Endothelial cell (in vitro differentiated cells): ENCODE measurements at regions not wholly inside any gene's neighbourhood (a gene's known extent, or its start where the extent isn't known, plus 50 kb on each side); places are given as distances from the start of the nearest gene placed in this dataset.

Experiments used
- DNase-seq: peaks from one replicate; pipeline ENCODE4 v3.0.0; 2021; ENCODE audit warnings: low spot score
- H3K27ac Mint-ChIP-seq: one replicate; pipeline ENCODE4 v1.8.0; 2021; ENCODE audit warnings: mixed read lengths, inconsistent platforms; ENCODE audit not compliant: unreplicated experiment
- H3K27me3 Mint-ChIP-seq: one replicate; pipeline ENCODE4 v1.8.0; 2021; ENCODE audit warnings: mild to moderate bottlenecking, moderate library complexity, mixed read lengths, inconsistent platforms; ENCODE audit not compliant: unreplicated experiment
- H3K36me3 Mint-ChIP-seq: one replicate; pipeline ENCODE4 v1.8.0; 2021; ENCODE audit warnings: mild to moderate bottlenecking, low read depth, mixed read lengths, inconsistent platforms; ENCODE audit not compliant: unreplicated experiment
- H3K4me1 Mint-ChIP-seq: one replicate; pipeline ENCODE4 v1.8.0; 2021; ENCODE audit warnings: mild to moderate bottlenecking, mixed read lengths, inconsistent platforms; ENCODE audit not compliant: unreplicated experiment
- H3K4me3 Mint-ChIP-seq: one replicate; pipeline ENCODE4 v1.8.0; 2021; ENCODE audit warnings: mild to moderate bottlenecking, mixed read lengths, inconsistent platforms; ENCODE audit not compliant: unreplicated experiment
- H3K9me3 Mint-ChIP-seq: one replicate; pipeline ENCODE4 v1.8.0; 2021; ENCODE audit warnings: mixed read lengths, inconsistent platforms; ENCODE audit not compliant: unreplicated experiment
- TF ChIP-seq, protein P1 (sequence below): fragments of 200-600 bp; sonication (generic); IDR thresholded peaks from one replicate; pipeline ENCODE4 v1.5.0; 2021; ENCODE audit warnings: antibody characterized with exemption; ENCODE audit not compliant: unreplicated experiment

DNA sequence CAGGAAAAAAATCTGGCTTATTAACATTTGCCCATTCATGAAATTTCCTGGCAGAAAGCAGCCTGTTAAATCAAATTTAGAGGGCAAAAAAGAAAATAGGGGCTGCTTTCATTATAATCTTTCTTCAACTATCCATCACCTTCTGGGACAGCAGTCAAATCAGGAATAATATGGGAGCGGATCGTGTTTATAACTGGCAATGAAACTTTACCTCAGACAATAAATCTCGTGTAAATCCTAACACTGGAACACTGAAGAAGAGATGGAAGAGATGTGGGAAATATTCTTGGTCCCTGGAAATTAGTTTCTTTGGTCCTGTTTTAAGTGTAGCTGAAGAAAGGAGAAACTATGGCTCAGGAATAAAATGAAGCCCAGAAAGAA, 77.5 kb upstream of the SERTAD2 start:
- Mint-ChIP-seq H3K27ac (no peak overlapping the region), H3K36me3 (no peaks in the 10 kb centered on the region), H3K4me1 (peaks cover 12% of the 10 kb centered on the region), H3K4me3 (no peak overlapping the region), H3K9me3 (no peaks in the 10 kb centered on the region), H3K27me3 (no peaks in the 10 kb centered on the region)
- TF ChIP-seq, protein P1, sequence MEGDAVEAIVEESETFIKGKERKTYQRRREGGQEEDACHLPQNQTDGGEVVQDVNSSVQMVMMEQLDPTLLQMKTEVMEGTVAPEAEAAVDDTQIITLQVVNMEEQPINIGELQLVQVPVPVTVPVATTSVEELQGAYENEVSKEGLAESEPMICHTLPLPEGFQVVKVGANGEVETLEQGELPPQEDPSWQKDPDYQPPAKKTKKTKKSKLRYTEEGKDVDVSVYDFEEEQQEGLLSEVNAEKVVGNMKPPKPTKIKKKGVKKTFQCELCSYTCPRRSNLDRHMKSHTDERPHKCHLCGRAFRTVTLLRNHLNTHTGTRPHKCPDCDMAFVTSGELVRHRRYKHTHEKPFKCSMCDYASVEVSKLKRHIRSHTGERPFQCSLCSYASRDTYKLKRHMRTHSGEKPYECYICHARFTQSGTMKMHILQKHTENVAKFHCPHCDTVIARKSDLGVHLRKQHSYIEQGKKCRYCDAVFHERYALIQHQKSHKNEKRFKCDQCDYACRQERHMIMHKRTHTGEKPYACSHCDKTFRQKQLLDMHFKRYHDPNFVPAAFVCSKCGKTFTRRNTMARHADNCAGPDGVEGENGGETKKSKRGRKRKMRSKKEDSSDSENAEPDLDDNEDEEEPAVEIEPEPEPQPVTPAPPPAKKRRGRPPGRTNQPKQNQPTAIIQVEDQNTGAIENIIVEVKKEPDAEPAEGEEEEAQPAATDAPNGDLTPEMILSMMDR: no peak
- DNase-seq: no peak

DNA sequence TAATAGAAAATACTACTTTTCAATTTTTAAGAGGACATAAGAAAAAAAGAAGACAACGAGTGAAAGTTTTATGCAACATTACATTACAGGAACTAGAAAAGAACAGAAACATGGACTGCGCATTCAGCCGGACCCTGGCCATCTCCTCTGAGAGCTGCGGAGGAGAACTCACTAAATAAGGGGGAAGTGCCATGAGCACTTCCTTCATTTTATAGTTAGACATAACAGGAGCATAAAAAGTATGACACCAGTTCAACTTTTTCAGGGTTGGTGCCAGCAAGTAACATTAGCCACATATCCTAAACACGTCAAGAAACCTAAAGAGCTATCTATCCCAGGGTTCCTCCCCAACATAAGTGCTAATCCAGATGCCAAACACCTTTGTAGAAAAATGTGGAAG, 78.0 kb upstream of the SERTAD2 start:
- H3K4me3 Mint-ChIP-seq: no peak overlapping the region
- no peaks in the 10 kb centered on the region for H3K36me3 Mint-ChIP-seq
- no peaks in the 10 kb centered on the region for H3K9me3 Mint-ChIP-seq
- H3K4me1 Mint-ChIP-seq: peaks cover 12% of the 10 kb centered on the region
- no peak for DNase-seq
- no peaks in the 10 kb centered on the region for H3K27me3 Mint-ChIP-seq
- TF ChIP-seq, protein P1: no peak
- no peak overlapping the region for H3K27ac Mint-ChIP-seq

DNA sequence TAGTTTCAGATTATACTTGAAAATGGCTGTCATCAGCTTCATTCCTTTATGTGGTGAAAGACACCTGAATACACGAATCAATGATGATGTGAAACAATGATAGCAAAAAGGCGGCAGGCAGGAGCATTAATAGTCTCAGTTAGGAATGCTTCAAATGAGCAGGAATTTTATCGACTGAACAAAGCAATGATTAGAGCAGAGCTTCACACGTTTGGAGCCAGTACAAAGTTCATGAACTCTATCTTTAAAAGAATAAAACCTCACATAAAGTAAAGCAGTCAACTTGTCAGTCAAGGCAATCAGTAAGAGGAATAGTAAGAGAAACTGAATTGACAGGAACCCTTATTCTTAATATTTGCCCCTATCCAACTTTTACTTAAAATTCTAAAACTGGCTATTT, 78.4 kb upstream of the SERTAD2 start:
- no peaks in the 10 kb centered on the region for H3K27me3 Mint-ChIP-seq
- H3K27ac Mint-ChIP-seq: no peak overlapping the region
- DNase-seq: no peak
- TF ChIP-seq, protein P1: no peak
- no peak overlapping the region for H3K4me3 Mint-ChIP-seq
- H3K9me3 Mint-ChIP-seq: no peaks in the 10 kb centered on the region
- peaks cover 11% of the 10 kb centered on the region for H3K4me1 Mint-ChIP-seq
- no peaks in the 10 kb centered on the region for H3K36me3 Mint-ChIP-seq

GRCh38 chr2:64735504-64735903, 81.8 kb upstream of the SERTAD2 start:
- Mint-ChIP-seq H3K27ac (no peak overlapping the region), H3K27me3 (no peaks in the 10 kb centered on the region), H3K4me3 (no peak overlapping the region), H3K4me1 (peaks cover 4% of the 10 kb centered on the region), H3K9me3 (no peaks in the 10 kb centered on the region), H3K36me3 (no peaks in the 10 kb centered on the region)
- TF ChIP-seq, protein P1: no peak
- DNase-seq: no peak

- Mint-ChIP-seq H3K9me3 (no peaks in the 10 kb centered on the region), H3K4me3 (no peak overlapping the region), H3K4me1 (no peaks in the 10 kb centered on the region), H3K27me3 (no peaks in the 10 kb centered on the region), H3K36me3 (no peaks in the 10 kb centered on the region), H3K27ac (no peak overlapping the region)
- DNase-seq: no peak
- TF ChIP-seq, protein P1: no peak
Measured at GRCh38 chr2:64737547-64737946, 83.8 kb upstream of the SERTAD2 start.
